ENCODE measurements at regions not wholly inside any gene's neighbourhood (a gene's known extent, or its start where the extent isn't known, plus 50 kb on each side); places are given as distances from the start of the nearest gene placed in this dataset.

GRCh38 chr2:147619808-147620207, 225.0 kb upstream of the ACVR2A start:
- 0 out of 2 replicates have a peak, but pooled peaks cover 8% of the 10 kb centered on the region for H3K4me1 ChIP-seq (ENCODE audit: insufficient read depth)
- peaks cover 28% of the 10 kb centered on the region for H3K4me1 Mint-ChIP-seq
- no peaks in the 10 kb centered on the region for H3K36me3 ChIP-seq (ENCODE audit: insufficient read depth)
- H2AFZ ChIP-seq = no peak overlapping the region
- DNase-seq (ENCODE audit: low spot score) (no peak), ATAC-seq (no peak)
- 0 out of 2 replicates have a peak, but pooled peaks cover 3% of the 10 kb centered on the region for H3K9me2 ChIP-seq (ENCODE audit: insufficient read depth)
- H3K27me3 ChIP-seq (ENCODE audit: insufficient read depth) = no peaks in the 10 kb centered on the region
- no peak for TF ChIP-seq STAT1 (IDR thresholded peaks at IDR 0.05; ENCODE audit: unreplicated experiment)
- no peak for TF ChIP-seq POLR2AphosphoS5 (IDR thresholded peaks at IDR 0.05; ENCODE audit: low read depth)
- no peak for TF ChIP-seq ZNF331 (CRISPR knock-in tag; IDR thresholded peaks at IDR 0.05; ENCODE audit: low read depth)
- TF ChIP-seq, protein P1, sequence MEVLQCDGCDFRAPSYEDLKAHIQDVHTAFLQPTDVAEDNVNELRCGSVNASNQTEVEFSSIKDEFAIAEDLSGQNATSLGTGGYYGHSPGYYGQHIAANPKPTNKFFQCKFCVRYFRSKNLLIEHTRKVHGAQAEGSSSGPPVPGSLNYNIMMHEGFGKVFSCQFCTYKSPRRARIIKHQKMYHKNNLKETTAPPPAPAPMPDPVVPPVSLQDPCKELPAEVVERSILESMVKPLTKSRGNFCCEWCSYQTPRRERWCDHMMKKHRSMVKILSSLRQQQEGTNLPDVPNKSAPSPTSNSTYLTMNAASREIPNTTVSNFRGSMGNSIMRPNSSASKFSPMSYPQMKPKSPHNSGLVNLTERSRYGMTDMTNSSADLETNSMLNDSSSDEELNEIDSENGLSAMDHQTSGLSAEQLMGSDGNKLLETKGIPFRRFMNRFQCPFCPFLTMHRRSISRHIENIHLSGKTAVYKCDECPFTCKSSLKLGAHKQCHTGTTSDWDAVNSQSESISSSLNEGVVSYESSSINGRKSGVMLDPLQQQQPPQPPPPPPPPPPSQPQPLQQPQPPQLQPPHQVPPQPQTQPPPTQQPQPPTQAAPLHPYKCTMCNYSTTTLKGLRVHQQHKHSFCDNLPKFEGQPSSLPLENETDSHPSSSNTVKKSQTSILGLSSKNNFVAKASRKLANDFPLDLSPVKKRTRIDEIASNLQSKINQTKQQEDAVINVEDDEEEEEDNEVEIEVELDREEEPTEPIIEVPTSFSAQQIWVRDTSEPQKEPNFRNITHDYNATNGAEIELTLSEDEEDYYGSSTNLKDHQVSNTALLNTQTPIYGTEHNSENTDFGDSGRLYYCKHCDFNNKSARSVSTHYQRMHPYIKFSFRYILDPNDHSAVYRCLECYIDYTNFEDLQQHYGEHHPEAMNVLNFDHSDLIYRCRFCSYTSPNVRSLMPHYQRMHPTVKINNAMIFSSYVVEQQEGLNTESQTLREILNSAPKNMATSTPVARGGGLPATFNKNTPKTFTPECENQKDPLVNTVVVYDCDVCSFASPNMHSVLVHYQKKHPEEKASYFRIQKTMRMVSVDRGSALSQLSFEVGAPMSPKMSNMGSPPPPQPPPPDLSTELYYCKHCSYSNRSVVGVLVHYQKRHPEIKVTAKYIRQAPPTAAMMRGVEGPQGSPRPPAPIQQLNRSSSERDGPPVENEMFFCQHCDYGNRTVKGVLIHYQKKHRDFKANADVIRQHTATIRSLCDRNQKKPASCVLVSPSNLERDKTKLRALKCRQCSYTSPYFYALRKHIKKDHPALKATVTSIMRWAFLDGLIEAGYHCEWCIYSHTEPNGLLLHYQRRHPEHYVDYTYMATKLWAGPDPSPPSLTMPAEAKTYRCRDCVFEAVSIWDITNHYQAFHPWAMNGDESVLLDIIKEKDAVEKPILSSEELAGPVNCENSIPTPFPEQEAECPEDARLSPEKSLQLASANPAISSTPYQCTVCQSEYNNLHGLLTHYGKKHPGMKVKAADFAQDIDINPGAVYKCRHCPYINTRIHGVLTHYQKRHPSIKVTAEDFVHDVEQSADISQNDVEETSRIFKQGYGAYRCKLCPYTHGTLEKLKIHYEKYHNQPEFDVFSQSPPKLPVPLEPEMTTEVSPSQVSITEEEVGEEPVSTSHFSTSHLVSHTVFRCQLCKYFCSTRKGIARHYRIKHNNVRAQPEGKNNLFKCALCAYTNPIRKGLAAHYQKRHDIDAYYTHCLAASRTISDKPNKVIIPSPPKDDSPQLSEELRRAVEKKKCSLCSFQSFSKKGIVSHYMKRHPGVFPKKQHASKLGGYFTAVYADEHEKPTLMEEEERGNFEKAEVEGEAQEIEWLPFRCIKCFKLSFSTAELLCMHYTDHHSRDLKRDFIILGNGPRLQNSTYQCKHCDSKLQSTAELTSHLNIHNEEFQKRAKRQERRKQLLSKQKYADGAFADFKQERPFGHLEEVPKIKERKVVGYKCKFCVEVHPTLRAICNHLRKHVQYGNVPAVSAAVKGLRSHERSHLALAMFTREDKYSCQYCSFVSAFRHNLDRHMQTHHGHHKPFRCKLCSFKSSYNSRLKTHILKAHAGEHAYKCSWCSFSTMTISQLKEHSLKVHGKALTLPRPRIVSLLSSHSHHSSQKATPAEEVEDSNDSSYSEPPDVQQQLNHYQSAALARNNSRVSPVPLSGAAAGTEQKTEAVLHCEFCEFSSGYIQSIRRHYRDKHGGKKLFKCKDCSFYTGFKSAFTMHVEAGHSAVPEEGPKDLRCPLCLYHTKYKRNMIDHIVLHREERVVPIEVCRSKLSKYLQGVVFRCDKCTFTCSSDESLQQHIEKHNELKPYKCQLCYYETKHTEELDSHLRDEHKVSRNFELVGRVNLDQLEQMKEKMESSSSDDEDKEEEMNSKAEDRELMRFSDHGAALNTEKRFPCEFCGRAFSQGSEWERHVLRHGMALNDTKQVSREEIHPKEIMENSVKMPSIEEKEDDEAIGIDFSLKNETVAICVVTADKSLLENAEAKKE (CRISPR knock-in tag; IDR thresholded peaks at IDR 0.05) = no peak
- TF ChIP-seq, protein P2, sequence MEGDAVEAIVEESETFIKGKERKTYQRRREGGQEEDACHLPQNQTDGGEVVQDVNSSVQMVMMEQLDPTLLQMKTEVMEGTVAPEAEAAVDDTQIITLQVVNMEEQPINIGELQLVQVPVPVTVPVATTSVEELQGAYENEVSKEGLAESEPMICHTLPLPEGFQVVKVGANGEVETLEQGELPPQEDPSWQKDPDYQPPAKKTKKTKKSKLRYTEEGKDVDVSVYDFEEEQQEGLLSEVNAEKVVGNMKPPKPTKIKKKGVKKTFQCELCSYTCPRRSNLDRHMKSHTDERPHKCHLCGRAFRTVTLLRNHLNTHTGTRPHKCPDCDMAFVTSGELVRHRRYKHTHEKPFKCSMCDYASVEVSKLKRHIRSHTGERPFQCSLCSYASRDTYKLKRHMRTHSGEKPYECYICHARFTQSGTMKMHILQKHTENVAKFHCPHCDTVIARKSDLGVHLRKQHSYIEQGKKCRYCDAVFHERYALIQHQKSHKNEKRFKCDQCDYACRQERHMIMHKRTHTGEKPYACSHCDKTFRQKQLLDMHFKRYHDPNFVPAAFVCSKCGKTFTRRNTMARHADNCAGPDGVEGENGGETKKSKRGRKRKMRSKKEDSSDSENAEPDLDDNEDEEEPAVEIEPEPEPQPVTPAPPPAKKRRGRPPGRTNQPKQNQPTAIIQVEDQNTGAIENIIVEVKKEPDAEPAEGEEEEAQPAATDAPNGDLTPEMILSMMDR (conservative IDR thresholded peaks at IDR 0.05; ENCODE audit: low read depth in 2 of 2) = no peak
- TF ChIP-seq NANOG (IDR thresholded peaks at IDR 0.05; ENCODE audit: borderline replicate concordance) = no peak
- no peak for TF ChIP-seq CREB1 (CRISPR knock-in tag; IDR thresholded peaks at IDR 0.05; ENCODE audit: low read depth)
- no peak for TF ChIP-seq JUNB (IDR thresholded peaks at IDR 0.05; ENCODE audit: unreplicated experiment)
- no peak for TF ChIP-seq EZH2phosphoT487 (IDR thresholded peaks at IDR 0.05; ENCODE audit: unreplicated experiment)
- no peak for TF ChIP-seq ZNF114 (CRISPR knock-in tag; IDR thresholded peaks at IDR 0.05)
- TF ChIP-seq REST (IDR thresholded peaks at IDR 0.05; ENCODE audit: unreplicated experiment) = no peak
- TF ChIP-seq, protein P3, sequence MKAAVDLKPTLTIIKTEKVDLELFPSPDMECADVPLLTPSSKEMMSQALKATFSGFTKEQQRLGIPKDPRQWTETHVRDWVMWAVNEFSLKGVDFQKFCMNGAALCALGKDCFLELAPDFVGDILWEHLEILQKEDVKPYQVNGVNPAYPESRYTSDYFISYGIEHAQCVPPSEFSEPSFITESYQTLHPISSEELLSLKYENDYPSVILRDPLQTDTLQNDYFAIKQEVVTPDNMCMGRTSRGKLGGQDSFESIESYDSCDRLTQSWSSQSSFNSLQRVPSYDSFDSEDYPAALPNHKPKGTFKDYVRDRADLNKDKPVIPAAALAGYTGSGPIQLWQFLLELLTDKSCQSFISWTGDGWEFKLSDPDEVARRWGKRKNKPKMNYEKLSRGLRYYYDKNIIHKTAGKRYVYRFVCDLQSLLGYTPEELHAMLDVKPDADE (IDR thresholded peaks at IDR 0.05) = no peak
- H3K27me3 Mint-ChIP-seq (ENCODE audit: insufficient read depth, low read depth, poor library complexity) = peaks cover 1% of the 10 kb centered on the region
- H4K20me1 ChIP-seq (replicated peaks; ENCODE audit: insufficient read depth) = no peaks in the 10 kb centered on the region
- no peaks in the 10 kb centered on the region for H3K79me2 ChIP-seq (replicated peaks; ENCODE audit: insufficient read depth)
- no peaks in the 10 kb centered on the region for H3K9me3 Mint-ChIP-seq
- no peak overlapping the region for H3K4me3 Mint-ChIP-seq
- H3K4me3 ChIP-seq = no peak overlapping the region
- H3K27ac ChIP-seq (ENCODE audit: low read depth) = no peak overlapping the region
- no peak overlapping the region for H3K4me2 ChIP-seq
- H3K36me3 Mint-ChIP-seq (ENCODE audit: low read depth) = no peaks in the 10 kb centered on the region
- H3F3A ChIP-seq (replicated peaks; ENCODE audit: low read depth) = no peaks in the 10 kb centered on the region
- H3K27ac Mint-ChIP-seq = no peak overlapping the region

Data from GM23338 (cell line).